ENCODE measurements at regions not wholly inside any gene's neighbourhood (a gene's known extent, or its start where the extent isn't known, plus 50 kb on each side); places are given as distances from the start of the nearest gene placed in this dataset.

- POLR2A ChIA-PET (ENCODE audit: low non-redundant PET), result interaction anchor here (0.5 kb wide), 1 partner anchor 8 kb away, joined by 25 read pairs; no protein-coding TSS in a partner anchor
- Histone ChIP-seq H3K4me3 (ENCODE audit: low read depth, low read length, poor library complexity, severe bottlenecking) (no peak overlapping the region), H3K27ac (ENCODE audit: low read depth, low read length, poor library complexity, severe bottlenecking) (no peak overlapping the region), H3K36me3 (ENCODE audit: insufficient read depth, low read length, poor library complexity, severe bottlenecking) (no peaks in the 10 kb centered on the region), H3K4me1 (ENCODE audit: insufficient read depth, low read length, poor library complexity, severe bottlenecking) (no peaks in the 10 kb centered on the region), H3K9me3 (ENCODE audit: low read depth, low read length, poor library complexity, severe bottlenecking) (no peaks in the 10 kb centered on the region), H3K27me3 (replicated peaks; ENCODE audit: insufficient read depth, low read depth, low read length, poor library complexity) (no peaks in the 10 kb centered on the region)
- DNase-seq (ENCODE audit: low spot score), result no peak
- CTCF ChIA-PET, result no interaction called here
- BruUV-seq (replicated peaks), result no TSS peak
- intact Hi-C loops (cut with micrococcal nuclease; ENCODE audit: unreplicated experiment), result loop anchor here (5.0 kb wide), 1 partner anchor 138 kb away; no protein-coding TSS in a partner anchor
- TF ChIP-seq CTCF (conservative IDR thresholded peaks at IDR 0.05; ENCODE audit: low read depth, low read length), result no peak
- TF ChIP-seq EZH2 (IDR thresholded peaks at IDR 0.05; ENCODE audit: borderline replicate concordance, low read depth, low read length, poor library complexity, severe bottlenecking), result no peak
These were observed 113.0 kb upstream of the LIFR start for GRCh38 chr5:38669361-38669880.

DNA sequence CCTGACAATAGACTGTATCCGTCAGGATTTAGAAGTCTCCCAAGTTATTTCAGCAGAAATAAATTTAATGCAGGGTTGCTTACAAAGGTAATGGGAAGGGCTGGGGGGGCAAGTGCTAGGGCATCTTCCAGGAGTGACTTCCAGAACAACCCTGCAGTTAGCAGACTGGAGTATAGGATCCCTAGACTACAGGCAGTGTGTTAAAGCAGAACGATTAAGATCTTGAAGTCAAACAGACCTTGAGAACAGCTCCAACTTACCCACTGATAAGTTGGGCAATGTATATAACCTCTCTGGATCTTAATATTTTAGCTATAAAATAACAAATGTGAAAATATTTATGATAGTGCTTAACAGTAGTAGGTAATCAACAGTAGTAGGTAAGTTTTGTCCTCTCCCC, 113.6 kb upstream of the LIFR start:
- Histone ChIP-seq H3K27ac (ENCODE audit: low read depth, low read length, poor library complexity, severe bottlenecking) (no peak overlapping the region), H3K36me3 (ENCODE audit: insufficient read depth, low read length, poor library complexity, severe bottlenecking) (no peaks in the 10 kb centered on the region), H3K9me3 (ENCODE audit: low read depth, low read length, poor library complexity, severe bottlenecking) (no peaks in the 10 kb centered on the region), H3K4me3 (ENCODE audit: low read depth, low read length, poor library complexity, severe bottlenecking) (no peak overlapping the region), H3K27me3 (replicated peaks; ENCODE audit: insufficient read depth, low read depth, low read length, poor library complexity) (no peaks in the 10 kb centered on the region), H3K4me1 (ENCODE audit: insufficient read depth, low read length, poor library complexity, severe bottlenecking) (no peaks in the 10 kb centered on the region)
- intact Hi-C loops (cut with micrococcal nuclease; ENCODE audit: unreplicated experiment), result no loop called here
- TF ChIP-seq CTCF (conservative IDR thresholded peaks at IDR 0.05; ENCODE audit: low read depth, low read length) (no peak), EZH2 (IDR thresholded peaks at IDR 0.05; ENCODE audit: borderline replicate concordance, low read depth, low read length, poor library complexity, severe bottlenecking) (no peak)
- no TSS peak for BruUV-seq (replicated peaks)
- DNase-seq (ENCODE audit: low spot score), result no peak
- ChIA-PET POLR2A (ENCODE audit: low non-redundant PET) (interaction anchor here (0.5 kb wide), 1 partner anchor 9 kb away, joined by 25 read pairs; no protein-coding TSS in a partner anchor), CTCF (no interaction called here)

- no peaks in the 10 kb centered on the region for H3K36me3 ChIP-seq (ENCODE audit: insufficient read depth, low read length, poor library complexity, severe bottlenecking)
- no TSS peak for BruUV-seq (replicated peaks)
- no peaks in the 10 kb centered on the region for H3K27me3 ChIP-seq (replicated peaks; ENCODE audit: insufficient read depth, low read depth, low read length, poor library complexity)
- no peak for TF ChIP-seq EZH2 (IDR thresholded peaks at IDR 0.05; ENCODE audit: borderline replicate concordance, low read depth, low read length, poor library complexity, severe bottlenecking)
- no peak for TF ChIP-seq CTCF (conservative IDR thresholded peaks at IDR 0.05; ENCODE audit: low read depth, low read length)
- POLR2A ChIA-PET (ENCODE audit: low non-redundant PET), result no interaction called here
- no peaks in the 10 kb centered on the region for H3K4me1 ChIP-seq (ENCODE audit: insufficient read depth, low read length, poor library complexity, severe bottlenecking)
- no peak for DNase-seq (ENCODE audit: low spot score)
- CTCF ChIA-PET, result no interaction called here
- no peak overlapping the region for H3K4me3 ChIP-seq (ENCODE audit: low read depth, low read length, poor library complexity, severe bottlenecking)
- no peak overlapping the region for H3K27ac ChIP-seq (ENCODE audit: low read depth, low read length, poor library complexity, severe bottlenecking)
- intact Hi-C loops (cut with micrococcal nuclease; ENCODE audit: unreplicated experiment), result no loop called here
- no peaks in the 10 kb centered on the region for H3K9me3 ChIP-seq (ENCODE audit: low read depth, low read length, poor library complexity, severe bottlenecking)
These were observed 114.4 kb upstream of the LIFR start for GRCh38 chr5:38670878-38671277.

All from A673 (cell line).